ENCODE measurements at regions not wholly inside any gene's neighbourhood (a gene's known extent, or its start where the extent isn't known, plus 50 kb on each side); places are given as distances from the start of the nearest gene placed in this dataset.

GRCh38 chr9:13990994-13991393 is 322.9 kb downstream of the NFIB start:
- Histone ChIP-seq H3K27me3 (ENCODE audit: insufficient read depth, low read length) (no peaks in the 10 kb centered on the region), H2BK120ac (ENCODE audit: low read depth, low read length, poor library complexity, severe bottlenecking) (no peak overlapping the region), H3K4me1 (ENCODE audit: insufficient read depth, low read length) (no peaks in the 10 kb centered on the region), H3K9ac (ENCODE audit: extremely low read depth, insufficient read length, low read length) (no peak overlapping the region), H3K4me2 (ENCODE audit: insufficient read depth, insufficient read length, low read length) (no peak overlapping the region), H2BK12ac (ENCODE audit: insufficient read length, low read depth, low read length) (no peak overlapping the region), H3K4ac (ENCODE audit: low read depth, low read length) (no peak overlapping the region), H2AFZ (ENCODE audit: low read length) (no peak overlapping the region), H3K14ac (ENCODE audit: insufficient read depth, low read length) (no peak overlapping the region), H2BK15ac (ENCODE audit: low read depth, low read length) (no peak overlapping the region), H4K91ac (ENCODE audit: insufficient read length, low read depth, low read length) (no peak overlapping the region), H3K23me2 (ENCODE audit: insufficient read length, low read depth, low read length, poor library complexity, severe bottlenecking) (no peaks in the 10 kb centered on the region), H3K56ac (ENCODE audit: insufficient read length, low read depth, low read length) (no peak overlapping the region), H3K18ac (ENCODE audit: insufficient read length, low read depth, low read length) (no peak overlapping the region), H3T11ph (ENCODE audit: low read length) (no peak overlapping the region), H3K9me3 (ENCODE audit: control insufficient read depth, low read depth, low read length) (no peaks in the 10 kb centered on the region), H3K79me1 (ENCODE audit: insufficient read depth, low read depth, low read length, poor library complexity, severe bottlenecking) (no peaks in the 10 kb centered on the region), H2AK5ac (ENCODE audit: insufficient read length, low read length) (no peak overlapping the region), H3K79me2 (ENCODE audit: insufficient read depth, low read length) (no peaks in the 10 kb centered on the region), H2BK20ac (ENCODE audit: low read depth, low read length, poor library complexity, severe bottlenecking) (no peak overlapping the region), H3K23ac (ENCODE audit: insufficient read length, low read depth, low read length) (no peak overlapping the region), H2BK5ac (ENCODE audit: insufficient read length, low read length) (no peak overlapping the region), H3K27ac (ENCODE audit: insufficient read length, low read depth, low read length) (no peak overlapping the region), H4K20me1 (ENCODE audit: control insufficient read depth, insufficient read depth, insufficient read length) (no peaks in the 10 kb centered on the region), H4K8ac (replicated peaks; ENCODE audit: insufficient read length, low read depth, low read length) (no peak overlapping the region), H4K5ac (ENCODE audit: insufficient read length, low read depth, low read length) (no peak overlapping the region)
- TF ChIP-seq, protein P1, sequence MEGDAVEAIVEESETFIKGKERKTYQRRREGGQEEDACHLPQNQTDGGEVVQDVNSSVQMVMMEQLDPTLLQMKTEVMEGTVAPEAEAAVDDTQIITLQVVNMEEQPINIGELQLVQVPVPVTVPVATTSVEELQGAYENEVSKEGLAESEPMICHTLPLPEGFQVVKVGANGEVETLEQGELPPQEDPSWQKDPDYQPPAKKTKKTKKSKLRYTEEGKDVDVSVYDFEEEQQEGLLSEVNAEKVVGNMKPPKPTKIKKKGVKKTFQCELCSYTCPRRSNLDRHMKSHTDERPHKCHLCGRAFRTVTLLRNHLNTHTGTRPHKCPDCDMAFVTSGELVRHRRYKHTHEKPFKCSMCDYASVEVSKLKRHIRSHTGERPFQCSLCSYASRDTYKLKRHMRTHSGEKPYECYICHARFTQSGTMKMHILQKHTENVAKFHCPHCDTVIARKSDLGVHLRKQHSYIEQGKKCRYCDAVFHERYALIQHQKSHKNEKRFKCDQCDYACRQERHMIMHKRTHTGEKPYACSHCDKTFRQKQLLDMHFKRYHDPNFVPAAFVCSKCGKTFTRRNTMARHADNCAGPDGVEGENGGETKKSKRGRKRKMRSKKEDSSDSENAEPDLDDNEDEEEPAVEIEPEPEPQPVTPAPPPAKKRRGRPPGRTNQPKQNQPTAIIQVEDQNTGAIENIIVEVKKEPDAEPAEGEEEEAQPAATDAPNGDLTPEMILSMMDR (conservative IDR thresholded peaks at IDR 0.05): no peak
- WGBS (ENCODE audit: extremely low coverage, insufficient read length, low lambda C conversion rate): no CpG with 5 or more reads among the region's 4 CpGs
- H3K4me3 Mint-ChIP-seq: no peak overlapping the region
- peaks cover 0 to 6% of the 10 kb centered on the region in 2 experiments; a peak in 2 of 5 replicates for H3K9me3 Mint-ChIP-seq
- H3K36me3 Mint-ChIP-seq (ENCODE audit: insufficient read depth in 1 of 3, low read depth in 3 of 3): peaks cover 0 to 2% (median 0%) of the 10 kb centered on the region in 3 experiments; a peak in 2 of 7 replicates
- H3K4me1 Mint-ChIP-seq: peaks cover 0 to 4% of the 10 kb centered on the region in 2 experiments; a peak in 1 of 4 replicates
- no peak for DNase-seq
- no peak overlapping the region for H3K27ac Mint-ChIP-seq
- H3K27me3 Mint-ChIP-seq (ENCODE audit: low read depth): no peaks in the 10 kb centered on the region
